GM23338 (cell line): ENCODE measurements at regions not wholly inside any gene's neighbourhood (a gene's known extent, or its start where the extent isn't known, plus 50 kb on each side); places are given as distances from the start of the nearest gene placed in this dataset.

ENCODE experiments used
- CREB1 ChIP-seq: fragments of 250-450 bp; sonication (Bioruptor Pico); IDR thresholded peaks from 2 replicates; pipeline ENCODE4 v1.5.0; 2020; ENCODE audit warnings: low read depth, mild to moderate bottlenecking, moderate library complexity
- EZH2 ChIP-seq: fragments of 200-600 bp; sonication (generic); IDR thresholded peaks from one replicate; pipeline ENCODE4 v1.8.0; 2017; ENCODE audit warnings: antibody characterized with exemption, mild to moderate bottlenecking, low read depth; ENCODE audit not compliant: unreplicated experiment
- EZH2phosphoT487 ChIP-seq: fragments of 200-600 bp; sonication (generic); IDR thresholded peaks from one replicate; pipeline ENCODE4 v1.8.1; 2018; ENCODE audit warnings: antibody characterized with exemption; ENCODE audit not compliant: unreplicated experiment
- JUNB ChIP-seq: IDR thresholded peaks from one replicate; pipeline ENCODE4 v1.6.1; 2016; ENCODE audit warnings: antibody characterized with exemption; ENCODE audit not compliant: unreplicated experiment
- POLR2AphosphoS5 ChIP-seq: IDR thresholded peaks from 2 replicates; pipeline ENCODE4 v1.6.1; 2016; ENCODE audit warnings: antibody characterized with exemption, low read depth
- STAT1 ChIP-seq: IDR thresholded peaks from one replicate; pipeline ENCODE4 v1.6.1; 2016; ENCODE audit warnings: antibody characterized with exemption; ENCODE audit not compliant: unreplicated experiment
- ZNF114 ChIP-seq: fragments of 250-450 bp; sonication (Bioruptor Pico); IDR thresholded peaks from 2 replicates; pipeline ENCODE4 v1.5.0; 2020; ENCODE audit warnings: mild to moderate bottlenecking, moderate library complexity
- TF ChIP-seq, protein P1 (sequence below), 2 experiments: fragments of 200-600 bp in 1 of 2; sonication (generic) in 1 of 2; conservative IDR thresholded peaks; 2 replicates each; pipeline versions ENCODE4 v1.5.1 to v1.6.1; 2016 to 2017; ENCODE audit warnings: antibody characterized with exemption in 2 of 2, low read depth in 2 of 2, mild to moderate bottlenecking in 2 of 2, moderate library complexity in 1 of 2
- TF ChIP-seq, protein P2 (sequence below): IDR thresholded peaks from one replicate; pipeline ENCODE4 v1.6.1; 2018; ENCODE audit warnings: antibody characterized with exemption; ENCODE audit not compliant: unreplicated experiment
- TF ChIP-seq, protein P3 (sequence below): IDR thresholded peaks from 2 replicates; pipeline ENCODE4 v1.6.1; 2016; ENCODE audit warnings: antibody characterized with exemption

DNA sequence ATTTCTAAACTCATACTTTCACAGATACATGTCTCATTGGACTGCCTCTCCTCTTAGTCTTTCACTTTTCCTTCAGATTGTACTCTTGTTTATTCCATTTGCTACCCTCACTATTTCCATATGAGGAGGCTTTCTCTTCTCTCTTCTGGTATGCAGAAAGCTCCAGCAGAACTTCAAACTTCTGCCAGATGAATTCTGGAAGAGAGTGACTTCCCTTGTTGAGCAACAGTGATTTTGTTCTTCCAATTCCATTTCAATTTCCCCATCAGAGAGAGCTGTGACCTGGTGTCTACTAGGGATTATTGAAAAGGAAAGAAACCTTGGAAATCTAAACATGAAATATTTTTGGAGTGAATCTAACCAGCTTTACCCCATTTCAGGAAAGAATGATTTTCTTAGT lies 523.2 kb upstream of the ZNF717 start:
- TF ChIP-seq, protein P1, sequence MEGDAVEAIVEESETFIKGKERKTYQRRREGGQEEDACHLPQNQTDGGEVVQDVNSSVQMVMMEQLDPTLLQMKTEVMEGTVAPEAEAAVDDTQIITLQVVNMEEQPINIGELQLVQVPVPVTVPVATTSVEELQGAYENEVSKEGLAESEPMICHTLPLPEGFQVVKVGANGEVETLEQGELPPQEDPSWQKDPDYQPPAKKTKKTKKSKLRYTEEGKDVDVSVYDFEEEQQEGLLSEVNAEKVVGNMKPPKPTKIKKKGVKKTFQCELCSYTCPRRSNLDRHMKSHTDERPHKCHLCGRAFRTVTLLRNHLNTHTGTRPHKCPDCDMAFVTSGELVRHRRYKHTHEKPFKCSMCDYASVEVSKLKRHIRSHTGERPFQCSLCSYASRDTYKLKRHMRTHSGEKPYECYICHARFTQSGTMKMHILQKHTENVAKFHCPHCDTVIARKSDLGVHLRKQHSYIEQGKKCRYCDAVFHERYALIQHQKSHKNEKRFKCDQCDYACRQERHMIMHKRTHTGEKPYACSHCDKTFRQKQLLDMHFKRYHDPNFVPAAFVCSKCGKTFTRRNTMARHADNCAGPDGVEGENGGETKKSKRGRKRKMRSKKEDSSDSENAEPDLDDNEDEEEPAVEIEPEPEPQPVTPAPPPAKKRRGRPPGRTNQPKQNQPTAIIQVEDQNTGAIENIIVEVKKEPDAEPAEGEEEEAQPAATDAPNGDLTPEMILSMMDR (conservative IDR thresholded peaks at IDR 0.05; ENCODE audit: low read depth in 2 of 2) = no peak
- TF ChIP-seq POLR2AphosphoS5 (no peak), EZH2phosphoT487 (no peak), ZNF114 (no peak), EZH2 (no peak), JUNB (no peak), CREB1 (CRISPR knock-in tag) (no peak), STAT1 (no peak)
- TF ChIP-seq, protein P2, sequence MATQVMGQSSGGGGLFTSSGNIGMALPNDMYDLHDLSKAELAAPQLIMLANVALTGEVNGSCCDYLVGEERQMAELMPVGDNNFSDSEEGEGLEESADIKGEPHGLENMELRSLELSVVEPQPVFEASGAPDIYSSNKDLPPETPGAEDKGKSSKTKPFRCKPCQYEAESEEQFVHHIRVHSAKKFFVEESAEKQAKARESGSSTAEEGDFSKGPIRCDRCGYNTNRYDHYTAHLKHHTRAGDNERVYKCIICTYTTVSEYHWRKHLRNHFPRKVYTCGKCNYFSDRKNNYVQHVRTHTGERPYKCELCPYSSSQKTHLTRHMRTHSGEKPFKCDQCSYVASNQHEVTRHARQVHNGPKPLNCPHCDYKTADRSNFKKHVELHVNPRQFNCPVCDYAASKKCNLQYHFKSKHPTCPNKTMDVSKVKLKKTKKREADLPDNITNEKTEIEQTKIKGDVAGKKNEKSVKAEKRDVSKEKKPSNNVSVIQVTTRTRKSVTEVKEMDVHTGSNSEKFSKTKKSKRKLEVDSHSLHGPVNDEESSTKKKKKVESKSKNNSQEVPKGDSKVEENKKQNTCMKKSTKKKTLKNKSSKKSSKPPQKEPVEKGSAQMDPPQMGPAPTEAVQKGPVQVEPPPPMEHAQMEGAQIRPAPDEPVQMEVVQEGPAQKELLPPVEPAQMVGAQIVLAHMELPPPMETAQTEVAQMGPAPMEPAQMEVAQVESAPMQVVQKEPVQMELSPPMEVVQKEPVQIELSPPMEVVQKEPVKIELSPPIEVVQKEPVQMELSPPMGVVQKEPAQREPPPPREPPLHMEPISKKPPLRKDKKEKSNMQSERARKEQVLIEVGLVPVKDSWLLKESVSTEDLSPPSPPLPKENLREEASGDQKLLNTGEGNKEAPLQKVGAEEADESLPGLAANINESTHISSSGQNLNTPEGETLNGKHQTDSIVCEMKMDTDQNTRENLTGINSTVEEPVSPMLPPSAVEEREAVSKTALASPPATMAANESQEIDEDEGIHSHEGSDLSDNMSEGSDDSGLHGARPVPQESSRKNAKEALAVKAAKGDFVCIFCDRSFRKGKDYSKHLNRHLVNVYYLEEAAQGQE = no peak
- TF ChIP-seq, protein P3, sequence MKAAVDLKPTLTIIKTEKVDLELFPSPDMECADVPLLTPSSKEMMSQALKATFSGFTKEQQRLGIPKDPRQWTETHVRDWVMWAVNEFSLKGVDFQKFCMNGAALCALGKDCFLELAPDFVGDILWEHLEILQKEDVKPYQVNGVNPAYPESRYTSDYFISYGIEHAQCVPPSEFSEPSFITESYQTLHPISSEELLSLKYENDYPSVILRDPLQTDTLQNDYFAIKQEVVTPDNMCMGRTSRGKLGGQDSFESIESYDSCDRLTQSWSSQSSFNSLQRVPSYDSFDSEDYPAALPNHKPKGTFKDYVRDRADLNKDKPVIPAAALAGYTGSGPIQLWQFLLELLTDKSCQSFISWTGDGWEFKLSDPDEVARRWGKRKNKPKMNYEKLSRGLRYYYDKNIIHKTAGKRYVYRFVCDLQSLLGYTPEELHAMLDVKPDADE = no peak
